Fibroblast of lung (primary cell): ENCODE measurements at regions not wholly inside any gene's neighbourhood (a gene's known extent, or its start where the extent isn't known, plus 50 kb on each side); places are given as distances from the start of the nearest gene placed in this dataset.

Experiments
- EZH2 ChIP-seq: IDR thresholded peaks from 2 replicates; pipeline ENCODE4 v1.5.1; 2012; ENCODE audit warnings: low read length, control low read depth, mild to moderate bottlenecking; ENCODE audit errors: missing control alignments
- TF ChIP-seq, protein P1 (sequence below), 2 donors: IDR thresholded peaks in 1 of 2; conservative IDR thresholded peaks in 1 of 2; 1 replicate in 1 of 2; 2 replicates in 1 of 2; pipeline ENCODE4 v1.5.1; 2011 to 2012; ENCODE audit warnings: low read length in 2 of 2, control low read depth in 1 of 2, inconsistent platforms in 1 of 2, low read depth in 1 of 2, mild to moderate bottlenecking in 1 of 2

GRCh38 chr2:52717836-52718235 lies 1049.8 kb upstream of the CHAC2 start:
- TF ChIP-seq, protein P1, sequence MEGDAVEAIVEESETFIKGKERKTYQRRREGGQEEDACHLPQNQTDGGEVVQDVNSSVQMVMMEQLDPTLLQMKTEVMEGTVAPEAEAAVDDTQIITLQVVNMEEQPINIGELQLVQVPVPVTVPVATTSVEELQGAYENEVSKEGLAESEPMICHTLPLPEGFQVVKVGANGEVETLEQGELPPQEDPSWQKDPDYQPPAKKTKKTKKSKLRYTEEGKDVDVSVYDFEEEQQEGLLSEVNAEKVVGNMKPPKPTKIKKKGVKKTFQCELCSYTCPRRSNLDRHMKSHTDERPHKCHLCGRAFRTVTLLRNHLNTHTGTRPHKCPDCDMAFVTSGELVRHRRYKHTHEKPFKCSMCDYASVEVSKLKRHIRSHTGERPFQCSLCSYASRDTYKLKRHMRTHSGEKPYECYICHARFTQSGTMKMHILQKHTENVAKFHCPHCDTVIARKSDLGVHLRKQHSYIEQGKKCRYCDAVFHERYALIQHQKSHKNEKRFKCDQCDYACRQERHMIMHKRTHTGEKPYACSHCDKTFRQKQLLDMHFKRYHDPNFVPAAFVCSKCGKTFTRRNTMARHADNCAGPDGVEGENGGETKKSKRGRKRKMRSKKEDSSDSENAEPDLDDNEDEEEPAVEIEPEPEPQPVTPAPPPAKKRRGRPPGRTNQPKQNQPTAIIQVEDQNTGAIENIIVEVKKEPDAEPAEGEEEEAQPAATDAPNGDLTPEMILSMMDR (conservative IDR thresholded peaks at IDR 0.05 in 1 of 2, IDR thresholded peaks at IDR 0.05 in 1 of 2; ENCODE audit: low read depth in 1 of 2, low read length in 2 of 2) = no peak
- TF ChIP-seq EZH2 = no peak
